Activated B cell treated with CpG ODN at 0.5 μM for 24 hours (primary cell): ENCODE measurements at regions not wholly inside any gene's neighbourhood (a gene's known extent, or its start where the extent isn't known, plus 50 kb on each side); places are given as distances from the start of the nearest gene placed in this dataset.

Source experiments
- ATAC-seq: fragments of 200-7000 bp; cut with Tn5 transposase; one replicate; pipeline ENCODE4 v1.10.0; 2021; ENCODE audit warnings: low read depth, mild to moderate bottlenecking, moderate library complexity
- CTCF ChIA-PET: fragments of 350-600 bp; sonication (Branson Sonifier 250); formaldehyde crosslinking; loops from one replicate; lab custom pipeline; 2021; ENCODE audit warnings: antibody characterized with exemption; lab: Charles Lee
- POLR2A ChIA-PET: fragments of 350-600 bp; sonication (Branson Sonifier 250); formaldehyde crosslinking; loops from one replicate; lab custom pipeline; 2021; ENCODE audit warnings: antibody characterized with exemption; lab: Charles Lee
- DNase-seq: peaks from one replicate; pipeline ENCODE4 v3.0.0; 2022
- H3K27ac Mint-ChIP-seq: one replicate; pipeline ENCODE4 v1.8.0; 2020; ENCODE audit warnings: mixed read lengths
- H3K27me3 Mint-ChIP-seq: one replicate; pipeline ENCODE4 v1.8.0; 2021; ENCODE audit warnings: mixed read lengths
- H3K36me3 Mint-ChIP-seq: one replicate; pipeline ENCODE4 v1.8.0; 2021; ENCODE audit warnings: low read depth, mixed read lengths
- H3K4me1 Mint-ChIP-seq: one replicate; pipeline ENCODE4 v1.8.0; 2021; ENCODE audit warnings: mixed read lengths
- H3K4me3 Mint-ChIP-seq: one replicate; pipeline ENCODE4 v1.8.0; 2020; ENCODE audit warnings: mild to moderate bottlenecking, mixed read lengths
- H3K9me3 Mint-ChIP-seq: one replicate; pipeline ENCODE4 v1.8.0; 2020; ENCODE audit warnings: mixed read lengths
- intact Hi-C: fragments of 100-400 bp; cut with micrococcal nuclease; formaldehyde crosslinking; loops from one replicate; pipeline ENCODE4 v1.15.1; 2024
- TF ChIP-seq, protein P1 (sequence below): fragments of 200-600 bp; IDR thresholded peaks from one replicate; pipeline ENCODE4 v1.8.0; 2022; ENCODE audit warnings: antibody characterized with exemption, mild to moderate bottlenecking

DNA sequence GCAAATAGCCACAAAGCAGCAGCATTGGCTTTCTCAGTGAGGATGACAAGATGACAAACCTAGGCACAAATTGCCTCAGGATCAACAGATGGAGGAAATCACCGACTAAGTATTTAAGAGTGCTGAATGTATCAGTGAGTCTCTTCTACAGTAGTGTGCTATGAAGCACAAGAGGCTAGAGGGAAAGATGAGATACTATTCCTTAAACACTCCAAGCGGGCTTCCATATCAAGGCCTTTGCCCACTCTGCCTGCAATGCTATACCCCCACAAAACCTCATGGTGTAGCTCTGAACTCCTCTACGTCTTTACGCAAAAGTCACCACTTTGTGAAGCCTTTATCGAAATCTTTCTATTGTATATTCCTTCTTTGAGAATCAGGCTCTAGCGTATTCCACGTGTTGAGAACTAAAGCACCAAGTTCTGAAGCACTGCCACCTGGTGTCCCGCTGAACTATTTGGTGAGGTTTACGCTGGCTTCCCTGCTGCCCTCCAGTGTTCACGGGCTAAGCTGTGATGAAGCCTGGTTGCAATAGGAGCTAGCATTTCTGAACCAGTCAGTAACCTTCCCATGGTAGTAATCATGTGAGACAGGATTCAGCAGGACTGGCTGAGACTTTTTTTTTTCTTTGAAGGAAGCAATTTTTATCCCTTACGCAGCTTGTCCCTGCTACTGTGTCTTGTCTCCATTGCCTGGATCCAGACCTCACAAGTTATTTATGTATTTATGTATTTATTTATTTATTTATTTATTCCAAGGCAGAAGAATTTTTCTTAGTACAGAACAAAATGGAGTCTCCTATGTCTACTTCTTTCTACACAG, 426.5 kb upstream of the OR4E1 start:
- ATAC-seq (peak; percentile 49), DNase-seq (no peak)
- Mint-ChIP-seq H3K4me1 (no peaks in the 10 kb centered on the region), H3K27me3 (peaks cover 43% of the 10 kb centered on the region), H3K36me3 (no peaks in the 10 kb centered on the region), H3K4me3 (no peak overlapping the region), H3K27ac (no peak overlapping the region), H3K9me3 (peaks cover 4% of the 10 kb centered on the region)
- TF ChIP-seq, protein P1, sequence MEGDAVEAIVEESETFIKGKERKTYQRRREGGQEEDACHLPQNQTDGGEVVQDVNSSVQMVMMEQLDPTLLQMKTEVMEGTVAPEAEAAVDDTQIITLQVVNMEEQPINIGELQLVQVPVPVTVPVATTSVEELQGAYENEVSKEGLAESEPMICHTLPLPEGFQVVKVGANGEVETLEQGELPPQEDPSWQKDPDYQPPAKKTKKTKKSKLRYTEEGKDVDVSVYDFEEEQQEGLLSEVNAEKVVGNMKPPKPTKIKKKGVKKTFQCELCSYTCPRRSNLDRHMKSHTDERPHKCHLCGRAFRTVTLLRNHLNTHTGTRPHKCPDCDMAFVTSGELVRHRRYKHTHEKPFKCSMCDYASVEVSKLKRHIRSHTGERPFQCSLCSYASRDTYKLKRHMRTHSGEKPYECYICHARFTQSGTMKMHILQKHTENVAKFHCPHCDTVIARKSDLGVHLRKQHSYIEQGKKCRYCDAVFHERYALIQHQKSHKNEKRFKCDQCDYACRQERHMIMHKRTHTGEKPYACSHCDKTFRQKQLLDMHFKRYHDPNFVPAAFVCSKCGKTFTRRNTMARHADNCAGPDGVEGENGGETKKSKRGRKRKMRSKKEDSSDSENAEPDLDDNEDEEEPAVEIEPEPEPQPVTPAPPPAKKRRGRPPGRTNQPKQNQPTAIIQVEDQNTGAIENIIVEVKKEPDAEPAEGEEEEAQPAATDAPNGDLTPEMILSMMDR = no peak
- CTCF ChIA-PET = interaction anchor here (0.7 to 1.4 kb wide), 4 partner anchors 16 to 187 kb away, joined by 3 to 6 read pairs (median 3); no protein-coding TSS in a partner anchor
- POLR2A ChIA-PET = no interaction called here
- intact Hi-C loops = loop anchor here (1.0 kb wide), 3 partner anchors 53 to 186 kb away; no protein-coding TSS in a partner anchor

DNA sequence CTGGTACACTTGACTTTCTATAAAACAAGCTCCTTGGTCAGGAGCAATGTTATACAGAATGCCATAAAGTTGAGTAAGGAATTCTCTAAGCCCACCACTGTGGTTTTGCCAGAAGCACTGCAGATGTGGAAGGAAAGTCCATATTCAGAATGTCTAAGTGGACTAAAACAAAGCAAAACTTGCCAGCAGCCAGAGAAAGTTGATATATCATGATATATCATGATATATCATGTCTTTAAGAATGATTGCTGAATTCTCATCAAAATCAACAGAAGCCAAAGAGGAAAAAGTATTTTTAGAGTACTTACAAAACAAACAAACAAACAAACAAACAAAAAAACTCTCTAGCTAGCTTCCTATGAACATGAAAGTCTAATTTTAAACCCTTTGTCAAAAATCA, 424.8 kb upstream of the OR4E1 start:
- Mint-ChIP-seq H3K27me3 (peaks cover 44% of the 10 kb centered on the region), H3K4me3 (no peak overlapping the region), H3K9me3 (peaks cover 4% of the 10 kb centered on the region), H3K4me1 (no peaks in the 10 kb centered on the region), H3K36me3 (no peaks in the 10 kb centered on the region), H3K27ac (no peak overlapping the region)
- TF ChIP-seq, protein P1 = no peak
- DNase-seq (no peak), ATAC-seq (no peak)
- CTCF ChIA-PET = interaction anchor here (0.6 to 0.8 kb wide), 2 partner anchors 14 to 20 kb away, joined by 3 to 4 read pairs; no protein-coding TSS in a partner anchor
- intact Hi-C loops = no loop called here
- POLR2A ChIA-PET = no interaction called here

DNA sequence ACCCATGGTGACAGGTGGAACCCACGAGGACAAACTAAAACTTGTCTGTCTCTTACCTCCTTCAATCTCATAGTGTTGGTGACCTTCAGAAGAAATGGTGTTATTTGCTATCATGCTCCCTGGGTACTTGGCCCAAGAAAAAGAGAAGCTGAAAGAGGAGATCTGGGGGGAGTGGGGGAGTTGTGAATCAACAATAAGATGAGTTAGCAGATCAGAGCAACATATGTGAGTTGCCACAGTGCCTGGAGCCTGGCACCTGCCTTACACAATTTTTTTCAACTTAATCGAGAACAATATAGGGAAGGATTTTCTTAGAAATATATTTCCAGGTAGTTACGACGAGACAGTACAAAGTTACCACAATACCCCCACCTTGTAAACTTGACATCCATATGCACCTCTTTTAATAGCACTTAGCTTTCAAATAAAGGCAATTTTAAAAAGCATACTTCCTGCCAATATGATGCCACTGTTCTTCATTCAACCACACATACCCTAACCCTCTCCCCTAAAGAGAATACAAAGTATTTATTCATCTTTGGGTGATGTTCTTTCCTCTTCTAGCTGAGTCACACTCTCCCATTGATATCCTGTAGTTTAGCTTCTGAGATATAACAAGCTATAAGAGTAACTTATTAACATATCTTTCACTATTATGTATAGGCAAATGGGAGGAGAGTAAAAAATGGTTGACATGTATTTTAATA, 424.1 kb upstream of the OR4E1 start:
- intact Hi-C loops = no loop called here
- CTCF ChIA-PET = interaction anchor here (0.6 to 1.0 kb wide), 5 partner anchors 9 to 888 kb away, joined by 3 to 4 read pairs (median 3); no protein-coding TSS in a partner anchor
- POLR2A ChIA-PET = no interaction called here
- H3K27ac Mint-ChIP-seq = no peak overlapping the region
- no peaks in the 10 kb centered on the region for H3K36me3 Mint-ChIP-seq
- H3K4me1 Mint-ChIP-seq = no peaks in the 10 kb centered on the region
- TF ChIP-seq, protein P1 = no peak
- ATAC-seq (no peak), DNase-seq (no peak)
- peaks cover 39% of the 10 kb centered on the region for H3K27me3 Mint-ChIP-seq
- no peak overlapping the region for H3K4me3 Mint-ChIP-seq
- peaks cover 4% of the 10 kb centered on the region for H3K9me3 Mint-ChIP-seq

DNA sequence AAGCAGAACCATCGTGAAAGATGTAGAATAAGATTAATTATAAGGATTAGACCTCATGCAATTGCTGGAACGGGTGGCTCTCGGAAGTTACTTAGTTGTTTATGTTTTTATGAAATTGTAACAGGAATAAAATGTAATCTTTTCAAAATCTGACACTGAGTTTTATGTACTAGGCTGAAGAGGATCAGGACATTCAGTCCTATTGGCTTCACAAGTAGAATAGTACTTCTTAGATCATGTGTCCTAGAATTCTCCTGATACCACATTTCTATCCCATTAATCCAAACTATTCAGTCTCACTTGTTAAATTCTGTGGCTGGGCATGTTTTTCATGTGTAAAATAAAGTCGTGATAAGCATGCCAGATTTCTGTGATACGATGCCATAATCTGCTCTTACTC, 423.5 kb upstream of the OR4E1 start:
- TF ChIP-seq, protein P1 = no peak
- Mint-ChIP-seq H3K27ac (no peak overlapping the region), H3K9me3 (peaks cover 4% of the 10 kb centered on the region), H3K36me3 (no peaks in the 10 kb centered on the region), H3K4me1 (no peaks in the 10 kb centered on the region), H3K27me3 (peaks cover 37% of the 10 kb centered on the region), H3K4me3 (no peak overlapping the region)
- DNase-seq (no peak), ATAC-seq (no peak)
- CTCF ChIA-PET = interaction anchor here (1.0 kb wide), 1 partner anchor 57 kb away, joined by 3 read pairs; no protein-coding TSS in a partner anchor
- POLR2A ChIA-PET = no interaction called here
- intact Hi-C loops = no loop called here

DNA sequence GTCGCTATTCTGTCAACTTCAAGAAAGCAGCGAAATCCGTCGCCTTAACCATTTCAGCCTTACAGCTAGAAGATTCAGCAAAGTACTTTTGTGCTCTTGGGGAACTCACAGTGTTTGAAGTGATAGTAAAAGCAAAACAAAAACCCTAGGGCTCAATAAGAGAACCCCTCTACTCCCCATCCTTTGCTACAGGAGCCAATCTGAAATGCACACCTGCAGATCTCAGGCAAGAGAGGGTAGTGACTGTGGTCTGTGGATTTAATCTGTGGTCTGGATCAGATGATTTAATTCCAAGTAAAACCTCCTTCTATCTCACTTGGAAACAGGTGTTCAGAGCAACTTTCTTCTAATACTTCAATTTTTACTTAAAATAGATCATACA, 422.9 kb upstream of the OR4E1 start:
- Mint-ChIP-seq H3K36me3 (no peaks in the 10 kb centered on the region), H3K9me3 (no peaks in the 10 kb centered on the region), H3K27me3 (peaks cover 33% of the 10 kb centered on the region), H3K4me1 (no peaks in the 10 kb centered on the region), H3K4me3 (no peak overlapping the region), H3K27ac (no peak overlapping the region)
- ChIA-PET CTCF (no interaction called here), POLR2A (no interaction called here)
- DNase-seq (no peak), ATAC-seq (no peak)
- TF ChIP-seq, protein P1 = no peak
- intact Hi-C loops = no loop called here
